ENCODE measurements at regions not wholly inside any gene's neighbourhood (a gene's known extent, or its start where the extent isn't known, plus 50 kb on each side); places are given as distances from the start of the nearest gene placed in this dataset.

DNA sequence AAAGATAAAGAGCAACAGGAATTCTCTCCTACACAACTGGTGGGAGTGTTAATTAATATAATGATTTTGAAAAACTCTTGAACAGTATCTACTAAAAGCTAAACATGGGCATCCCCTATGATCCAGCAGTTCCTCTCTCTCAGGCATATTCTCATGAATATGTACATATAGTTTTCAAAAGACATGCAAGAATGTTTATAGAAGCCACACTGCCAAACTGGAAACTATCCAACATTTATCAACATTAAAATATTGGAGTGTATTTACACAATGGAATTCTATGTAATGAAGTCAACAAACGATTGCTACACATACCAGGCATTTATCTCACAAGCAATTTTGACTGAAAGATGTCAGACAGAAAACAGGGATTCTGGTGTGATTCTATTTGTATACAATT, 404.5 kb upstream of the ANKRD30A start:
- TF ChIP-seq, protein P1, sequence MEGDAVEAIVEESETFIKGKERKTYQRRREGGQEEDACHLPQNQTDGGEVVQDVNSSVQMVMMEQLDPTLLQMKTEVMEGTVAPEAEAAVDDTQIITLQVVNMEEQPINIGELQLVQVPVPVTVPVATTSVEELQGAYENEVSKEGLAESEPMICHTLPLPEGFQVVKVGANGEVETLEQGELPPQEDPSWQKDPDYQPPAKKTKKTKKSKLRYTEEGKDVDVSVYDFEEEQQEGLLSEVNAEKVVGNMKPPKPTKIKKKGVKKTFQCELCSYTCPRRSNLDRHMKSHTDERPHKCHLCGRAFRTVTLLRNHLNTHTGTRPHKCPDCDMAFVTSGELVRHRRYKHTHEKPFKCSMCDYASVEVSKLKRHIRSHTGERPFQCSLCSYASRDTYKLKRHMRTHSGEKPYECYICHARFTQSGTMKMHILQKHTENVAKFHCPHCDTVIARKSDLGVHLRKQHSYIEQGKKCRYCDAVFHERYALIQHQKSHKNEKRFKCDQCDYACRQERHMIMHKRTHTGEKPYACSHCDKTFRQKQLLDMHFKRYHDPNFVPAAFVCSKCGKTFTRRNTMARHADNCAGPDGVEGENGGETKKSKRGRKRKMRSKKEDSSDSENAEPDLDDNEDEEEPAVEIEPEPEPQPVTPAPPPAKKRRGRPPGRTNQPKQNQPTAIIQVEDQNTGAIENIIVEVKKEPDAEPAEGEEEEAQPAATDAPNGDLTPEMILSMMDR (IDR thresholded peaks at IDR 0.05; ENCODE audit: low read length): no peak
- no peak for TF ChIP-seq EZH2 (optimal IDR thresholded peaks at IDR 0.05; ENCODE audit: low read depth, low read length)
- TF ChIP-seq EZH2phosphoT487 (IDR thresholded peaks at IDR 0.05; ENCODE audit: low read length): no peak

All from MM.1S (cell line).